BJ (cell line): ENCODE measurements at regions not wholly inside any gene's neighbourhood (a gene's known extent, or its start where the extent isn't known, plus 50 kb on each side); places are given as distances from the start of the nearest gene placed in this dataset.

Source experiments
- CTCF ChIA-PET: fragments of 350-600 bp; formaldehyde crosslinking; extraction: SDS; loops from one replicate; lab custom pipeline; 2021; ENCODE audit warnings: antibody characterized with exemption, inconsistent platforms; lab: Yijun Ruan, JAX
- POLR2A ChIA-PET: fragments of 300-600 bp; sonication (Branson Sonifier 250); formaldehyde crosslinking; extraction: SDS; loops from one replicate; lab custom pipeline; 2021; ENCODE audit warnings: antibody characterized with exemption; lab: Charles Lee
- DNase-seq: peaks from one replicate; pipeline ENCODE4 v3.0.0-alpha.2; 2011; ENCODE audit warnings: low read depth
- H3K27me3 ChIP-seq: 2 replicates; pipeline ENCODE4 v1.6.0; 2011; ENCODE audit warnings: low read length; ENCODE audit not compliant: control insufficient read depth, insufficient read depth
- H3K36me3 ChIP-seq: 2 replicates; pipeline ENCODE4 v1.5.1; 2011; ENCODE audit warnings: low read length; ENCODE audit not compliant: control insufficient read depth, insufficient read depth
- H3K4me3 ChIP-seq: 2 replicates; pipeline ENCODE4 v1.5.1; 2011; ENCODE audit warnings: low read depth, mild to moderate bottlenecking, control low read depth, low read length
- TF ChIP-seq, protein P1 (sequence below): IDR thresholded peaks from 2 replicates; pipeline ENCODE4 v1.5.1; 2011; ENCODE audit warnings: low read depth, mild to moderate bottlenecking, control low read depth, inconsistent platforms, low read length, moderate library complexity; ENCODE audit not compliant: insufficient read depth

DNA sequence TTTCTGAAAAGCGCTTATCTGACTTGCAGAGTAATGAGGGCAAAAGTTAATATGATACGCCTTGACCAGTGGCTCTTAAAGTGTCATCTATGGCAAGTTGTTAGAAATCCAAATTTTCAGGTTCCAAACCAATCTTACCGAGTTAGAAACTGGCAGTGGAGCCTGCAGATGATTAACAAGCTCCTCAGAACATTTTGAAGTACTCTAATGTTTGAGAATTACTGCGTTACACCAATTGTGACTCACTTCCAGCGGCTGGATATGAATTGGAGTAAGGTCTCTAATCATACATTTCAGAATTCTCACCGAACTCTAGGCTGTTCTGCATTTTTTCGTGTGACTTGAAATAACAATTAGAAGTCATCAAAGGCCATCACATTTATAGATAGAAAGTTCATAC, 73.5 kb upstream of the TMPRSS15 start:
- POLR2A ChIA-PET, result no interaction called here
- H3K4me3 ChIP-seq, result no peak overlapping the region
- H3K36me3 ChIP-seq, result no peaks in the 10 kb centered on the region
- no peak for DNase-seq
- CTCF ChIA-PET, result no interaction called here
- TF ChIP-seq, protein P1, sequence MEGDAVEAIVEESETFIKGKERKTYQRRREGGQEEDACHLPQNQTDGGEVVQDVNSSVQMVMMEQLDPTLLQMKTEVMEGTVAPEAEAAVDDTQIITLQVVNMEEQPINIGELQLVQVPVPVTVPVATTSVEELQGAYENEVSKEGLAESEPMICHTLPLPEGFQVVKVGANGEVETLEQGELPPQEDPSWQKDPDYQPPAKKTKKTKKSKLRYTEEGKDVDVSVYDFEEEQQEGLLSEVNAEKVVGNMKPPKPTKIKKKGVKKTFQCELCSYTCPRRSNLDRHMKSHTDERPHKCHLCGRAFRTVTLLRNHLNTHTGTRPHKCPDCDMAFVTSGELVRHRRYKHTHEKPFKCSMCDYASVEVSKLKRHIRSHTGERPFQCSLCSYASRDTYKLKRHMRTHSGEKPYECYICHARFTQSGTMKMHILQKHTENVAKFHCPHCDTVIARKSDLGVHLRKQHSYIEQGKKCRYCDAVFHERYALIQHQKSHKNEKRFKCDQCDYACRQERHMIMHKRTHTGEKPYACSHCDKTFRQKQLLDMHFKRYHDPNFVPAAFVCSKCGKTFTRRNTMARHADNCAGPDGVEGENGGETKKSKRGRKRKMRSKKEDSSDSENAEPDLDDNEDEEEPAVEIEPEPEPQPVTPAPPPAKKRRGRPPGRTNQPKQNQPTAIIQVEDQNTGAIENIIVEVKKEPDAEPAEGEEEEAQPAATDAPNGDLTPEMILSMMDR, result no peak
- no peaks in the 10 kb centered on the region for H3K27me3 ChIP-seq

DNA sequence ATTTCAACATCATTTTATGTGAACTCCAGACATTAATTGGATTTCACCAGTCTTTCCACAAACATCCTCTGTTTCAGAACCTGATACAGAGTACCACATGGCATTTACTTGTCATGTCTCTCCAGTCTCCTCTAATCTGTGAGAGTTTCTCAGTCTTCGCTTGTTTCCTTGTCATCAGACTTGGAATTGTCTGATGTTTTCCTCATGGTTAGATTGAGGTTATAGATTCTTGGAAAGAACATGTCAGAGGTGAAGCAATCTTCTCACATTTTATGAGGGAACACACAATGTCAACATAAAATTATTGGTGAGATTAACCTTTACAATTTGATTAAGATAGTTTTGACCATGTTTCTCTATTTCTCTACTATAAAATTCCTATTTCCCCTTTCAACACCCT, 74.9 kb upstream of the TMPRSS15 start:
- Histone ChIP-seq H3K27me3 (no peaks in the 10 kb centered on the region), H3K4me3 (no peak overlapping the region), H3K36me3 (no peaks in the 10 kb centered on the region)
- ChIA-PET POLR2A (no interaction called here), CTCF (no interaction called here)
- DNase-seq, result no peak
- TF ChIP-seq, protein P1, result no peak

- TF ChIP-seq, protein P1, result no peak
- CTCF ChIA-PET, result no interaction called here
- no peak for DNase-seq
- POLR2A ChIA-PET, result no interaction called here
- Histone ChIP-seq H3K36me3 (no peaks in the 10 kb centered on the region), H3K27me3 (no peaks in the 10 kb centered on the region), H3K4me3 (no peak overlapping the region)
These were observed 84.7 kb upstream of the TMPRSS15 start for GRCh38 chr21:18488252-18488651.

- ChIA-PET CTCF (no interaction called here), POLR2A (no interaction called here)
- no peak for DNase-seq
- H3K36me3 ChIP-seq, result no peaks in the 10 kb centered on the region
- no peak overlapping the region for H3K4me3 ChIP-seq
- TF ChIP-seq, protein P1, result no peak
- H3K27me3 ChIP-seq, result no peaks in the 10 kb centered on the region
These were observed 89.8 kb upstream of the TMPRSS15 start for GRCh38 chr21:18493422-18493821.

DNA sequence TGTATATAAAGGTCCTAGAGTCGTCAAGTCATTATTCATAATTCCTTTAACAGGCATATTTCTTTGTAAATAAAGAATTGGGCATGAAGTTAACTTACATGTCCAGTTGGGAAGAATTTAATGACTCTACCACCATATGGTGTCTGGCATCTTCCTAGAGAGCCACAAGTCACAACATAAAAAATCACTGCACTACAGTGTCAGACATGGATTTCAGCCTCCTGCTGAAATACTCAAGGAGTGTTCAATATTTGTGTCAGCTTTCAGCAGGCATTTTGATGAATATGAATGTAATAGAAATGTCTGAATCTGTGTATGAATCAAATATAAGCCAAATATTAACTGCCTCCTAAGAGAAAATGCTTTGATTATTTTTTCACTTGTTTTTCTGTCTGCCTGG, 91.9 kb upstream of the TMPRSS15 start:
- ChIA-PET CTCF (no interaction called here), POLR2A (no interaction called here)
- H3K36me3 ChIP-seq, result no peaks in the 10 kb centered on the region
- no peak for DNase-seq
- H3K4me3 ChIP-seq, result no peak overlapping the region
- H3K27me3 ChIP-seq, result no peaks in the 10 kb centered on the region
- TF ChIP-seq, protein P1, result no peak
